ENCODE measurements at regions not wholly inside any gene's neighbourhood (a gene's known extent, or its start where the extent isn't known, plus 50 kb on each side); places are given as distances from the start of the nearest gene placed in this dataset.

GRCh38 chr10:1947464-1948003 is 210.2 kb upstream of the ADARB2 start:
- no peak for DNase-seq (ENCODE audit: low spot score)

- DNase-seq (ENCODE audit: low spot score), result no peak
Observed at GRCh38 chr10:1944487-1944886, 207.2 kb upstream of the ADARB2 start.

GRCh38 chr10:1942478-1942877 is 205.2 kb upstream of the ADARB2 start:
- no peak for DNase-seq (ENCODE audit: low spot score)

GRCh38 chr10:1939016-1939415 is 201.7 kb upstream of the ADARB2 start:
- no peak for DNase-seq (ENCODE audit: low spot score)

GRCh38 chr10:1938317-1938716 is 201.0 kb upstream of the ADARB2 start:
- DNase-seq (ENCODE audit: low spot score), result no peak

GRCh38 chr10:1935912-1936311 is 198.6 kb upstream of the ADARB2 start:
- no peak for DNase-seq (ENCODE audit: low spot score)

GRCh38 chr10:1933215-1933614 is 195.9 kb upstream of the ADARB2 start:
- no peak for DNase-seq (ENCODE audit: low spot score)

- no peak for DNase-seq (ENCODE audit: low spot score)
Observed at GRCh38 chr10:1932692-1933094, 195.4 kb upstream of the ADARB2 start.

GRCh38 chr10:1928606-1929005 is 191.3 kb upstream of the ADARB2 start:
- no peak for DNase-seq (ENCODE audit: low spot score)

GRCh38 chr10:1923998-1924397 is 186.7 kb upstream of the ADARB2 start:
- no peak for DNase-seq (ENCODE audit: low spot score)

GRCh38 chr10:1923586-1923985 is 186.3 kb upstream of the ADARB2 start:
- DNase-seq (ENCODE audit: low spot score), result no peak

- no peak for DNase-seq (ENCODE audit: low spot score)
Observed at GRCh38 chr10:1920941-1921340, 183.6 kb upstream of the ADARB2 start.

- DNase-seq (ENCODE audit: low spot score), result no peak
Observed at GRCh38 chr10:1920127-1920526, 182.8 kb upstream of the ADARB2 start.

GRCh38 chr10:1911771-1912170 is 174.4 kb upstream of the ADARB2 start:
- DNase-seq (ENCODE audit: low spot score), result no peak

GRCh38 chr10:1903982-1904381 is 166.7 kb upstream of the ADARB2 start:
- DNase-seq (ENCODE audit: low spot score), result no peak

GRCh38 chr10:1896153-1896552 is 158.8 kb upstream of the ADARB2 start:
- no peak for DNase-seq (ENCODE audit: low spot score)

GRCh38 chr10:1895691-1896090 is 158.4 kb upstream of the ADARB2 start:
- DNase-seq (ENCODE audit: low spot score), result no peak

- DNase-seq (ENCODE audit: low spot score), result no peak
Observed at GRCh38 chr10:1894912-1895311, 157.6 kb upstream of the ADARB2 start.

GRCh38 chr10:1893941-1894340 is 156.6 kb upstream of the ADARB2 start:
- no peak for DNase-seq (ENCODE audit: low spot score)

- no peak for DNase-seq (ENCODE audit: low spot score)
Observed at GRCh38 chr10:1886039-1886438, 148.7 kb upstream of the ADARB2 start.

GRCh38 chr10:1882728-1883127 is 145.4 kb upstream of the ADARB2 start:
- no peak for DNase-seq (ENCODE audit: low spot score)

- no peak for DNase-seq (ENCODE audit: low spot score)
Observed at GRCh38 chr10:1882180-1882579, 144.9 kb upstream of the ADARB2 start.

GRCh38 chr10:1881636-1882035 is 144.3 kb upstream of the ADARB2 start:
- no peak for DNase-seq (ENCODE audit: low spot score)

- DNase-seq (ENCODE audit: low spot score), result no peak
Observed at GRCh38 chr10:1874533-1874932, 137.2 kb upstream of the ADARB2 start.

Data from hematopoietic multipotent progenitor cell treated with erythropoietin and hydrocortisone succinate and interleukin-3 and kit ligand, for 17 days (in vitro differentiated cells).